RKO (cell line): ENCODE measurements at regions not wholly inside any gene's neighbourhood (a gene's known extent, or its start where the extent isn't known, plus 50 kb on each side); places are given as distances from the start of the nearest gene placed in this dataset.
"Not testable (repeated sequence)": the region's sequence is repeated elsewhere in the genome, so short reads cannot be mapped to it uniquely, and the experiment has no call there.

ENCODE experiments used
- DNase-seq: peaks from one replicate; pipeline ENCODE4 v3.0.0-alpha.2; 2016; ENCODE audit warnings: low spot score

DNA sequence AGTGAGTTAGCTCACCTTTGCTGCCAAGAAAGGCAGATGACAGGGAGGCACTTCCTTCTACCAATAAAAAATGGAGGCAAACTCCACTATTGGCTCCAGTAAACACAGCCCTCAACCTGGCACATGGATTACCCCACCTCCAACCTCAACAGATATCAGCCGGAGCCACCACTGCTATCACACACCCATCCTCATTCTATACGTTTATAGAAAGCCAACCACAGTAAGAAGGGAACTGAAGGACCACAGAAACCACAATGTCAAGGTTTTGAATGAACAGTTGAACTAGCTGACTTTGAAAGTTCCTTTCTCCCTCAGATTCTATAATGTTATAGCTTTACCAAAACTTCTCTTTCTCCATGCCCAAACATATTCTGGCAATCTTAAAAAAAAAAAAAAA, 526.2 kb downstream of the UQCRFS1 start:
- no peak for DNase-seq

DNA sequence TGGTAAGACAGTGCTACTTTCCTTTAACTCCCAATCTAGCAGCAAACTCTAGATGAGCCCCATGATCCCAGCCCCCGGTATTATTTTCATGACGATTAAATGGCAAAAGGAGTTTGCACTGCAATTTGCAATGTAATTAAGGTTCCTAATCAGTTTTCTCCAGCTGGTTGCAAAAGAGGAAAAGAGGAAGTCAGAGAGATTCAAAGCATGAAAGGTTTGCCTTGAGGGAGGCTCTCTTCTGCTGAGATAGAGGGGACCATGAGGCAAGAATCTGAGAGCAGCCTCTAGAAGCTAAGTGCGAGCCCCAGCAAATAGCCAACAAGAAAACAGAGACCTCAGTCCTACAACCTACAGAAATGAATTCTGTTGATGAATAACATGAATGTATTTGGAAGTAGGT, 527.1 kb downstream of the UQCRFS1 start:
- DNase-seq = no peak

DNA sequence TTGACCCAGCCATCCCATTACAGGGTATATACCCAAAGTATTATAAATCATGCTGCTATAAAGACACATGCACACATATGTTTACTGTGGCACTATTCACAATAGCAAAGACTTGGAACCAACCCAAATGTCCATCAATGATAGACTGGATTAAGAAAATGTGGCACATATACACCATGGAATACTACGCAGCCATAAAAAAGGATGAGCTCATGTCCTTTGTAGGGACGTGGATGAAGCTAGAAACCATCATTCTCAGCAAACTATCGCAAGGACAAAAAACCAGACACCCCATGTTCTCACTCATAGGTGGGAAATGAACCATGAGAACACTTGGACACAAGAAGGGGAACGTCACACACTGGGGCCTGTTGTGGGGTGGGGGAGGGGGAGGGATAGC, 527.9 kb downstream of the UQCRFS1 start:
- not testable (repeated sequence) for DNase-seq

DNA sequence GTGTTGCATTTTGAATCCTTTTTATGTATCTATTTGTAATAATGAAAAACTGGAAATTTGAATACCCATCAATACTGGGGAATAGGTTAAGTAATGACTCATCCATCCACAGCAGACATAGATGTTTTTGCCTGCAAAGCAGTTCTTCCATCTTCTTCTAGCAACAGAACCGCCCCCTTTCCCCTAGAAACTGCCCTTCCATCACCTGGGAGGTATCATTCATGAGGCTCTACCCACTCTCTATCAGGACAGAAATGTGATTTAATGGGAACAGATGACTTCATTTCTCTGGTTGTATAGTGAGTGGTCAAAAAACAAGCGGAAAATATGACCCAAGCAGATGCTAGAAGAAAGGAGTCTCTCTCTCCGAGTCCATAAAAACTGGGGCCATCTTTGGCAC, 532.8 kb downstream of the UQCRFS1 start:
- no peak for DNase-seq

DNA sequence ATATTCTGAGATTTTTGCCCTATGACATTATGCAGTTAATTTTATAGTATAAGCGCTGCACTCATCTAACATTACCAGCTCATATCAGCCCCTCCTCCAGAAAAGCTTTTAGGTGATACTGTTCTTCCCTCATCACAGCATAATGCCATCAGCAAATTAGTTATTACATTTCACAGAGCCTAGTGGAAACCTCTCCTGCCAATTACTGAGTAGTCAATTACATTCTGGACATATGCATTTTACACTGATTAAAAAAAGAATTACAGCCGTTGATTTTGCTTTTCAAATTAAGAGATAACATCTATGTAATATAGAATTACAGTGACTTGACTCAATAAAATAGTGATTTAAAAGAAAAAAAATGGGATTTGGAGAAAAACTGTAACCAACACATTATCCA, 542.1 kb downstream of the UQCRFS1 start:
- no peak for DNase-seq

DNA sequence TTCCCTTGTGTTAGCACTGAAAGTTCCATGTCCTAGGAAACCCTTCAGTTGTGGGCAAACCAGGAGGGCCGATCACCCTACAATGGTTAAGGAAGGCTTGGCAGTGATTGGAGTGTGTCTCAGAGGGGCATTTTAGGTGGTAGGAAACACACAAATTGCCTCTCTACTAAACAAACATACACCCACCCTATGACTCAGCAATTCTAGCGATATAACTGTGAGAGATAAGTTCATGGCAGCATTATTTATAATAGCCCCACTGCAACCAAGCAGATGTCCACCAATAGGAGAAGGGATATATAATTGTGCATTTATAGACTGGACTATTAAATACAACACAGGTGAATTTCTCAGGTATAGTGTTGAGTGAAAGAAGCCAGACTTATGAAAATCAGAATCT, 543.1 kb downstream of the UQCRFS1 start:
- no peak for DNase-seq

DNA sequence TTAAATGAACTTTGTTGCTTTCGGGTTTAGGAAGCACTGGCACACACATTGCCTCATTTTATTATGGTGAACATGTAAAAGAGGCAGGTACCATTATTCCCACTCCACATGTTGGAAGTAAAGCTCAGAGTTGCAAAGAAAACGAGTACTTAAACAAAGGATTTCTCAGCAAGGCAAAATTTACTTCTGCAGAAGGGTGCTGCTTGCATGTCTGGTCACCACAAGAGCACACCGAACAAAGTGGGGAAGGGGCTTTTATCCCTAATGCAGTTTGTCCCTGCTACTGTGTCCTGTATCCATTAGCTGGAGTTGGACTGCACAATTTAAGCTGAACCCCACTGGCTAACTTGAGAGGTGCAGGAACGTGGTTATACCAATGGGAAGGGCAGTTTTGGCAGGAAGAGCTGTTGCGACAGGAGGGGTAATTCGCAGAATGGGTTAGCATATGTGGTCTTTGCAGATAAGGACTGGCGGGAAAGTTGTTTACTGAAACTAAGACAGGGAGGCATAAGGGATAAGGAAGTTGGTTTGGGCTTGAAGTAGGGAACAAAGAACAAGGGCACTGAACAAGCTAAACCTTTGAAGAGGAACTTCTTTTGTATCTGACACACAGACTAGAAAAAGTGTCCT, 545.5 kb downstream of the UQCRFS1 start:
- DNase-seq = no peak

DNA sequence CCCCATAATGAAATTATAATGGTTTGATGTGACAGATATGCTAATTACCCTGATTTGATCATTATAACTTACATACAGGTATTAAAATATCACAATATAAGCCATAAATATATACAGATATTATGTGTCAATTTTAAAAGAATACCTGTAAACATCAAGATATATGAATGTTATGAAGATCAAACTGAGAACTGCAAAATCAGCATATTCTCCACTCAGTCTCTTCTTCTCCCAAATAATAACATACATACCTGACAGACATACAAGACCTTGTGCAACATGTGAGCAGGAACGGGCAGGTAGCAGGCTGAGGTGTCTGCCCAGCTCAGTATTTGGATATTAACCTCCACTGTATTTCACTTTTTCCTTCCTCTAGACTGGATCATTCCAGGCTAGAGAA, 547.2 kb downstream of the UQCRFS1 start:
- DNase-seq = no peak

DNA sequence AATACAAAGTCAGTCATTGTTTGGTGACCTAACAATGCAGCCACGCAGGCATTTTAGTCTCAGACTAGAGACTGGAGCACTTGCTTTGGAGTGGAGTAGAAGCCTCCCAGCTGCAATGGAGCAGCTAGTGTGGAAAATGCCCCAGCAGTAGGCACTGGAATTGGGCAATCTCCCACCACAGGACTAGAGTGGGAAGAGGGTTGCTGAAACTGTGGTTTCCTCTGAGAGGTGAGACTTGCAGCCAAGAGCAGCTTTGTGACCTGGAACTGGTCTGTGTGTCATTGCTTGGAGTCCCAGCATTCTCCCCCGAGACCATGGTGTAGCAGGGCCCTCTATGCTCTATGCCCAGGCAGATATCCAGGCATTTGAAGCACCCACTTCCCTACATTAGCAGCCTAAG, 556.3 kb downstream of the UQCRFS1 start:
- no peak for DNase-seq

DNA sequence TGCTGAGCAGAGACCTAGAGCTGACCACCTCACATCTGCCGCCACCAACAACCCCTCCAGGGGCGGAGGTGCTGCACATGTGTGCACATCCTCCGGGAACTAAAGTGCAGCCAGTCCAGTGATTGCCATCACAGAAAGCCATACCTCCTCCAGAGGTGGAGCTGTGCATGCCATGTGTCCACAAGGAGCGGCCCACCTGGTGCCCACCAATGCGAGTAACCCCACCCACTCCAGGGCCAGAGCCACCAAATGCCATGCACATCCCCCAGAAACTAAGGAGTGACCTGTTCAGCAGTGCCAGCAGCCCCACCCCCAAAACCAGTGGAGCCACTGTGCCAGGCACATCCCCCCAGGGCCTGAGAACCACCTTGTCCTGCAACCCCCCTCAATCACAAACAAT, 557.9 kb downstream of the UQCRFS1 start:
- no peak for DNase-seq

DNA sequence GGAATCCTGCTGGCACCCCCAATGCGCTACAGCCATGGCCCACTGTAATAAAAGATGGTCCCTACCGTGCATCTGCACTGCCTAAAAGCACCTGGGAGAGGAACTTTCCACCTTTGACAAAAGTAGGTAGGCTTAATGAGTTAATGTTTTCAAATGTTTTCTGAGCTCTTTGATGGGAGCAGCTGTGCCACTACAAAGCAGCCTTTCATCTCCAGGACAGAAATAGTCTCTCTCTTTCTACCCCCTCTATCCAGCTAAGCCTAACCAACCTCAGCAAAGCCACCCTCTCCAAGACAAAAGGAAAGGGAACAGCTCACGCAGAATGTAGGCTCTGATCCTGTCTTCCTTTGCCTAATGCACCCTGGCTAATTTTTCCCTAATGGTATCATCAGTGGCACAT, 560.2 kb downstream of the UQCRFS1 start:
- no peak for DNase-seq

DNA sequence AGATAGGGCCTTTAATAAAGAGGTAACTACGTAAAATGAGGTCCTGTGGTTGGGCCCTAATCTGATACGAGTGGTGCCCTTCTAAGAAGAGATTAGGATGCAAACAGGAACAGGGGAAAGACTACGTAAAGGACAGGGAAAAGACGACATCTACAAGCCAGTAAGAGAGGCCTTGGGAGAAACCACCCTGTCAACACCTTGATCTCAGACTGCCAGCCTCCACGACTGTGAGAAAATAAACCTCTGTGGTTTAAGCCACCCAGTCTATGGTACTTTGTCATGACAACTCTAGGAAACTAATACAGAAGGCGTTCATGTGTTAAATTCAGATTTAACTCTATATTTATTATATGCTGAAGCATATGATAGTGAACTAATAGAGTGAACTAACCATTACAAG, 566.3 kb downstream of the UQCRFS1 start:
- DNase-seq = no peak

DNA sequence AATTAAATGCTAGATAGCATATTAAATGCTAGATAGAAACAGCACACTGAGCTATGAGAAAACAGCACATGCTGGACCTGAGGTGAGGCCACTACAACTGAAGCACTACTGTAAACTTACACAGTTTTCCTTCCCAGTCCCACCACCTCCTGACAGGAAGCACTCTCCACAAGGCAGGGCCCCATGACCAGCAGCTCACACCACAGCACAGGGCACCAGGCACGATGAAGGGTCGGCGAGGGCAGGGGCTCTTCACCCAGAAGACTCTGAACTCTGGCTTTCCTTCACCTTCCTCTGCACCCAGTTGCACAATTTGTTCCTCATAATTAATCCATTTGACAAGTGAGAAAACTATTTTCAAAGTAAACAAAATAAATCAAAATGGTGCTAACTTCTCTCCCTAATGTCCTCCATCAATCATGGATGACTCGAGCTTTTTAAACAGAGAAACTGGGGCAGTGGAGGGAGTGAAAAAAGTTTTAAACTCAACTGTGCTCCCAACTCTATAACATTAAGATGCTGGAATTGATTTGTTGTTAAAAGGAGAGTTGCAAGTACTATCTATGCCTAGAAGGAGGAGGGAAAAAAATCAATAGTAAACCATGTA, 568.7 kb downstream of the UQCRFS1 start:
- no peak for DNase-seq

DNA sequence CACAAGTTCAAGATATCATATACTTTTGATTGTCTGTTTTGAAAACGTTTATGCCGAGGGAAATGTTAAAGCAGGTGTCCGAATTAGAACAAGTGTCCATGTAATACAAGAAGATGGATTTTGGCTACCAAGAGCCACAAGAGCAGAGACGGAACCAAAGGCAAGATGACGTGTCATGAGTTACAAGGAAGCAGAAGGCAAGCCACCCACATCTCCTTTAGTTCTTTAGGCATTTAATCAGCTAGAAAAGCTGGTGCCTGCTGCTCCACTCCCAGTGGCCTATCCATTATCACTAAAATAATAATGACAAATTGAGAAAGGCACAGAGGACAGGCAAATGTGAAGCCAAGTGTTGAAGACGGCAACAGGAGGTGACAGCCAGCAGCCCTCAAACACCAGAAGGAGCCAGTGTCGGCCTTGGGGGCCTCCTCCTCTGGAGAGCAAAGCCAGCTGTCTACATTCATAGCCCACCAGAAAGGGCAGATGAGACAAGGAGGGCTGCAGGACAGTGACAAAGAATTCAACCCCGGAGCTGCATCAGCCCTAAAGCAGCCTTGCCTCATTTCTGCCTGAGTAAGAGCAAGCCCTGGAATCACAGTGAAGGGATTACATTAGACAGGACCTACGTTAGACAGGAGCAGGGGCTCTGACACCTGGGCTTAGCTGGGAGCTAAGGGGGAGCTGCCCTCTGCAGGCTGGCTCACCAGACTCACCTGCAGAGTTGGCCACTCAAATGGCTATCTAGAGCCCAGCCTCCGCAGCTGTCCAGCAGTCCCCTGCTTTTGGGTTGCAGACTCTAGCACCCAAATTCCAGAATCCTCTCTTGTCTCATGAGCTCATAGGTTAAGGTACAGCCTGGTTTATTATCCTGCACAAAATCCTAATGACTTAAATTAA, 569.9 kb downstream of the UQCRFS1 start:
- no peak for DNase-seq

DNA sequence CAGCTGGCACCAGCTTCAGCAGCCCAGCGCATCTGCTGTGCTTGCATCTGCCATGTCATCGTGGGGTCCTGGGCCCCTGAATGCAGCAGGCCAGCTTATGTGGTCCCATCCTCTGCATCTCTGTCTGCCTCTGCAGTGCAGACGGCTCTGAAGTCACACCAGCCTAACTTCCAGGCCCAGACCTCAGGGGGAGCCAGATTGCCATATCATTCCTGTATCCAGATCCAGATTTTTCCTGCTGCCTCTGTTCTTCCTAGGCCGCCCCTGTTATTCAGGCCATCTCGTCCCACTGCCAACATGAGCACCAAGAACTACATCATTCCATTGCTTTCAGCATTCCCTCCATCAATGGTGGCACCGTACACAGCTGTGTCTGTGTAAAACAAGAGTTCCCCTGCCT, 571.6 kb downstream of the UQCRFS1 start:
- no peak for DNase-seq

DNA sequence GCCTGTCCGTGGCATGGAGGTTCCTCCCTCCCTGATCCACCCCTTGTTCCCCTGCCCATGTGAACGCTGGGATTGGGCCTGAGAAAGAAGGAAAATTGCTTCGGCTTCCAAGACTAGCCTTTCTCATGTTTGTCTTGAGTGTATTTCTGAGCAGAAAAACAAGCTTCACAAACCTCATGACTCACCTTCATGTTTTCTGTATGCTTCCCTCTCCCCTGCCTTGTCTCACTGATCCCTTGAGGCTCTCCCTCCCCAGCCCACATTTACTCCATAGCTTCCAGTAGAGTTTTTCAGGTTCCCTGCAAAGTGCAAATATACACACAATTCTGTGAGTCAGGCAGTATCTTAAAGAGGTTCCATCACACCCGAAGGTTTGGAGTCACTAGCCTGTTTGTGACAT, 572.4 kb downstream of the UQCRFS1 start:
- no peak for DNase-seq

DNA sequence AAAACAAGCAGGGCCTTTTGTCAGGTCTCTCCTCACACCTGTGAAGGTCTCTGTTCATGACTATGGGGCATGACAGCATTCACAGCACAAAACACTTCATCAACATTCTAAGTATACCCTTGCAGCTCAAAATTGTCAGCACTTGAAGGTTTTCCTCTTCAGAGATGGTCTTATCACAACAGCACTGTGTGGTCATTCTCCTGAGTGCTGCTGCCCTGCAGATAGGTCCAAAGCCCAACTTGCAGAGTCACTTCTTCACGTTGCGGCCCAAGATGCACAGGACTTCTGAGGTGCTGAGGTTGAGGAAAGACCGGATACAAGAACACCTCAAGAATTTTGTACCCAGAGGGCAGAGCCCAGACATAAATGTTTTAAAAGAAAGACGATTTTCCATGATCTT, 574.5 kb downstream of the UQCRFS1 start:
- no peak for DNase-seq

DNA sequence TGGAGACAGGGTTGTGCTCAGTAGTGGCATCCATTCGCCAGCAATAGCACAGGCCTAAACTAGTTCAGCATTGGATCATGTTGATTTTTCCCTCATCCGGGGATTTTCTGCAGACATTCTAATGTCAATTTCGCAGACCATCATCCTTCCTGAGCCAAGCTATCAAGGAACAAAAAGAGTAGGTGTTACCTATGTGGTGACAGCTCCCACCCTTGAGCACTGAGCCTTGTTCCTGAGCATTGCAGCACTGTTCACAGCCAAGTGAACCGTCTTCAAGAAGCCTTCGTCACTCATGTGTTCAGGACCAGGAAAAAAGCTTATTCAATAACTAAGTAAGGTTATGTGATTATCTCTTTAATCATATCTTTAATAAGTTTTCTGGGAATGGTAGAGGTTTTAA, 576.2 kb downstream of the UQCRFS1 start:
- no peak for DNase-seq

DNA sequence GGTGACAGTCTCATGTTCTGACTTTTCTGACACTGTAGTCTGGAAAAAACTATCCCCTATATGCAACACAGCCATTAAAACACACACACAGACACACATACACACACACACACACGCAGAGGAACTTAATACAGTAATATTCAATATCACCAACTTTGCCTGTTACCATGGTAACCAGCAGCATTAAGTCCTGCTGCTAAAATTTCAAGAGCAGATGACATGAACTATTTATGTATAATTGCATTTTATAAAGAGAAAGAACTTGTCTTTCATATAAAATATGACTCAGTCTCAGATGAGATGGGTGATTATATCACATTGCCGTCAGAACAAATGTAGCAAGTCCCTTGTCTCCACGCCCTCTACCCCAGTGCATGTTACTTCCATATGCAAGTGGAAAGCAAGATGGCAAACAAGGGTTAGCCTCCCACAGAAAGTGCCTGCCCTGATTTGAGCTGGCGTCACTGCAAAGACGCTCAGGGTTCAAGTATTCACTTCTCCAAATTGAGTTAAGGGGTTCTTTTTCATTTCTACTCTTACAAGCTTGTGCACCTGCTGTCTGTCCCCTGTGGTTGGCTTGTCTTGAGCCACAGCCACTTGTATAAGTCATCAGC, 576.8 kb downstream of the UQCRFS1 start:
- no peak for DNase-seq

DNA sequence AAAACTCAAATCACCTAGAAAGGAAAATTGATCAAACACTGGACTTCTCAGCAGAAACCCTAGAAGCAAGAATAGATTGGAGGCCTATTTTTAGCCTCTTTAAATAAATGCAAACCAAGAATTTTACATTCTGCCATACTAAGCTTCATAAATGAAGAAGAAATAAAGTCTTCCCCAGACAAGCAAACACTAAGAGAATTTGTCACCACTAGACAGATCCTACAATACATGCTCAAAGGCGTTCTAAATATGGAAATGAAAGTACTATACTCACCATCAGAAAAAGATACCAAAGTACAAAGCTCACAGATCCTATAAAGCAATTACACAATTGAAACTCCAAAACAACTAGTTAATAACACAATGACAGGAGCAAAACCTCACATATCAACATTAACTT, 578.1 kb downstream of the UQCRFS1 start:
- DNase-seq = no peak

DNA sequence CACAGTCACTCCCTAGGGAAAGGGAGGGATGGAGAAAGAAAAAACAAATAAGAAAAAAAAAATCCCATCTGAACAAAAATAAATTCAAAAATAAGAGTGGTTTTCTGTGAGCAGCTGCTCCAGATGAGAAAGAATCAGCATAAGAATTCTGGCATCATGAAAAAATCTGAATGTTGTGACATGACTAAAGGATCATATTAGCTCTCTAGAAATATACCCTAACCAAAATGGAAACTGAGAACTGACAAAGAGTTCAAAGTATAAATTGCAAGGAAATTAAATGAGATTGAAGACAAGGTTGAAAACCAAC, 579.0 kb downstream of the UQCRFS1 start:
- DNase-seq = no peak

DNA sequence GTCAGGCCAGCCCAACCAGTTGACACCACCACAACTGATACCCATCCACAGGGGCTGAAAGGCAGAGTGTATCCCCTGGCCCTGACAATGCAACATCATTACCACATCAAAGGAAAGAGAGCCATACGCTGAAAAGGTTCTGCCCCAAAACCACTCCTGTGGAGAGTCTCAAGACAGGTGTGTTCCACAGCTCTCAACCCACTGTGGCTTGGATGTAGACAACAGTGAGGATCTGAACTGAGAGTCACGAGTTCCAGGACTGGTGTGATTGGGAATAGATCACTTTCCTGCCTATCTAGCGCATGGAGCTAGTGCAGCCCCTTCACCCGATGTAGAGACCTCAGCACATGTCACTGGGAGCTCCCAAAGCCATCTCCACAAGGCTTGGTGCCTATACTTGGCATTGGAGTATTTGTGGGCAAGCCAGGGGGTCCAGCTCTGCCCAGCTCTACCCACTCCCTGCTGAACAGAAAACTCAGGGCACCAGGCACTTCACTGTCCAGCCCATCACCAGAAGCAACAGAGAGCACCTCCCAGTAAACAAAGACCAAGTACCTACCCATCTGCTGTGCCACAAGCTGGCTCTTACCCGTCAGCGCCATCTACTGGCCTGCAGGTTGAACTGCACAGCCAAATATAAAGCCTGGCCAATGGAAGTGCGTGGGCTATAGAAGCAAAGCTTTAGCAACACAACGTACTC, 579.5 kb downstream of the UQCRFS1 start:
- DNase-seq = peak; percentile 65
